NCI-H748 treated with DMSO at 0.1 percent for 48 hours (cell line): ENCODE measurements at regions not wholly inside any gene's neighbourhood (a gene's known extent, or its start where the extent isn't known, plus 50 kb on each side); places are given as distances from the start of the nearest gene placed in this dataset.
A peak's percentile ranks its signal among the peaks of the same experiment; 100 is the strongest.
"Not testable (repeated sequence)": the region's sequence is repeated elsewhere in the genome, so short reads cannot be mapped to it uniquely, and the experiment has no call there.

ENCODE experiments used
- DNase-seq: peaks from one replicate; lab custom pipeline; 2025; lab: John Stamatoyannopoulos, UW

- DNase-seq = no peak
Observed at GRCh38 chr4:66273110-66273509, 602.8 kb upstream of the EPHA5 start.

- not testable (repeated sequence) for DNase-seq
Observed at GRCh38 chr4:66270356-66270755, 600.1 kb upstream of the EPHA5 start.

GRCh38 chr4:66266554-66266953, 596.3 kb upstream of the EPHA5 start:
- not testable (repeated sequence) for DNase-seq

GRCh38 chr4:66266035-66266434, 595.7 kb upstream of the EPHA5 start:
- no peak for DNase-seq

- DNase-seq = no peak
Observed at GRCh38 chr4:66252291-66252690, 582.0 kb upstream of the EPHA5 start.

GRCh38 chr4:66246643-66247042, 576.4 kb upstream of the EPHA5 start:
- no peak for DNase-seq

- DNase-seq = no peak
Observed at GRCh38 chr4:66235876-66236275, 565.6 kb upstream of the EPHA5 start.

GRCh38 chr4:66229885-66230284, 559.6 kb upstream of the EPHA5 start:
- no peak for DNase-seq

- DNase-seq = no peak
Observed at GRCh38 chr4:66225539-66225938, 555.2 kb upstream of the EPHA5 start.

- DNase-seq = no peak
Observed at GRCh38 chr4:66223068-66223703, 552.9 kb upstream of the EPHA5 start.

- no peak for DNase-seq
Observed at GRCh38 chr4:66219401-66219800, 549.1 kb upstream of the EPHA5 start.

GRCh38 chr4:66216252-66216651, 546.0 kb upstream of the EPHA5 start:
- no peak for DNase-seq

- DNase-seq = no peak
Observed at GRCh38 chr4:66212489-66212888, 542.2 kb upstream of the EPHA5 start.

- no peak for DNase-seq
Observed at GRCh38 chr4:66204534-66205247, 534.4 kb upstream of the EPHA5 start.

- DNase-seq = no peak
Observed at GRCh38 chr4:66202870-66203269, 532.6 kb upstream of the EPHA5 start.

- no peak for DNase-seq
Observed at GRCh38 chr4:66197451-66197850, 527.2 kb upstream of the EPHA5 start.

GRCh38 chr4:66193487-66193886, 523.2 kb upstream of the EPHA5 start:
- no peak for DNase-seq

GRCh38 chr4:66187175-66187720, 517.0 kb upstream of the EPHA5 start:
- no peak for DNase-seq

GRCh38 chr4:66186095-66186494, 515.8 kb upstream of the EPHA5 start:
- no peak for DNase-seq

GRCh38 chr4:66182636-66183035, 512.3 kb upstream of the EPHA5 start:
- no peak for DNase-seq

- no peak for DNase-seq
Observed at GRCh38 chr4:66178906-66179305, 508.6 kb upstream of the EPHA5 start.

GRCh38 chr4:66169341-66169740, 499.1 kb upstream of the EPHA5 start:
- peak; percentile 6 for DNase-seq

GRCh38 chr4:66164869-66165268, 494.6 kb upstream of the EPHA5 start:
- no peak for DNase-seq

- DNase-seq = no peak
Observed at GRCh38 chr4:66160606-66161005, 490.3 kb upstream of the EPHA5 start.
